GM21528 (cell line): ENCODE measurements at regions not wholly inside any gene's neighbourhood (a gene's known extent, or its start where the extent isn't known, plus 50 kb on each side); places are given as distances from the start of the nearest gene placed in this dataset.
"Not testable (repeated sequence)": the region's sequence is repeated elsewhere in the genome, so short reads cannot be mapped to it uniquely, and the experiment has no call there.

Source experiments
- ATAC-seq: cut with Tn5 transposase; IDR thresholded peaks from one replicate; pipeline ENCODE4 v1.9.1; 2021; ENCODE audit warnings: mild to moderate bottlenecking, moderate library complexity; ENCODE audit not compliant: unreplicated experiment, low FRiP score

GRCh38 chr2:59786684-59787083 lies 766.8 kb downstream of the BCL11A start:
- ATAC-seq = no peak

GRCh38 chr2:59779571-59779970 lies 773.9 kb downstream of the BCL11A start:
- no peak for ATAC-seq

- ATAC-seq = no peak
Observed at GRCh38 chr2:59777120-59777519, 776.3 kb downstream of the BCL11A start.

- no peak for ATAC-seq
Observed at GRCh38 chr2:59776726-59777008, 776.8 kb downstream of the BCL11A start.

- no peak for ATAC-seq
Observed at GRCh38 chr2:59774821-59775433, 778.5 kb downstream of the BCL11A start.

- ATAC-seq = no peak
Observed at GRCh38 chr2:59770651-59771050, 782.8 kb downstream of the BCL11A start.

- no peak for ATAC-seq
Observed at GRCh38 chr2:59761966-59762365, 791.5 kb downstream of the BCL11A start.

- no peak for ATAC-seq
Observed at GRCh38 chr2:59756150-59756549, 797.3 kb downstream of the BCL11A start.

- ATAC-seq = no peak
Observed at GRCh38 chr2:59754011-59754735, 799.3 kb downstream of the BCL11A start.

- no peak for ATAC-seq
Observed at GRCh38 chr2:59752512-59752911, 800.9 kb downstream of the BCL11A start.

GRCh38 chr2:59752071-59752470 lies 801.4 kb downstream of the BCL11A start:
- no peak for ATAC-seq

GRCh38 chr2:59751214-59751613 lies 802.2 kb downstream of the BCL11A start:
- ATAC-seq = not testable (repeated sequence)

GRCh38 chr2:59746291-59746690 lies 807.2 kb downstream of the BCL11A start:
- ATAC-seq = no peak

- ATAC-seq = no peak
Observed at GRCh38 chr2:59745085-59745484, 808.4 kb downstream of the BCL11A start.

GRCh38 chr2:59744436-59744835 lies 809.0 kb downstream of the BCL11A start:
- ATAC-seq = no peak

GRCh38 chr2:59741840-59742239 lies 811.6 kb downstream of the BCL11A start:
- no peak for ATAC-seq

- ATAC-seq = no peak
Observed at GRCh38 chr2:59739166-59739565, 814.3 kb downstream of the BCL11A start.

- no peak for ATAC-seq
Observed at GRCh38 chr2:59737299-59737698, 816.2 kb downstream of the BCL11A start.

GRCh38 chr2:59734743-59735142 lies 818.7 kb downstream of the BCL11A start:
- no peak for ATAC-seq

GRCh38 chr2:59733970-59734369 lies 819.5 kb downstream of the BCL11A start:
- no peak for ATAC-seq

- ATAC-seq = no peak
Observed at GRCh38 chr2:59733567-59733930, 819.9 kb downstream of the BCL11A start.

GRCh38 chr2:59732871-59733566 lies 820.4 kb downstream of the BCL11A start:
- no peak for ATAC-seq
